ES-I3 (cell line): ENCODE measurements at regions not wholly inside any gene's neighbourhood (a gene's known extent, or its start where the extent isn't known, plus 50 kb on each side); places are given as distances from the start of the nearest gene placed in this dataset.

Experiments
- H3K36me3 ChIP-seq: 2 replicates; pipeline ENCODE4 v1.6.1; 2013; ENCODE audit warnings: mild to moderate bottlenecking, low read length, control low read depth, moderate library complexity; ENCODE audit not compliant: insufficient read depth
- H3K4me1 ChIP-seq: 2 replicates; pipeline ENCODE4 v1.6.1; 2013; ENCODE audit warnings: mild to moderate bottlenecking, control low read depth, low read length; ENCODE audit not compliant: insufficient read depth
- H3K9ac ChIP-seq: 2 replicates; pipeline ENCODE4 v1.6.1; 2013; ENCODE audit warnings: low read depth, mild to moderate bottlenecking, low read length, moderate library complexity
- H3K9me3 ChIP-seq: 2 replicates; pipeline ENCODE4 v1.6.1; 2013; ENCODE audit warnings: mild to moderate bottlenecking, low read length, moderate library complexity; ENCODE audit not compliant: control insufficient read depth, insufficient read depth

DNA sequence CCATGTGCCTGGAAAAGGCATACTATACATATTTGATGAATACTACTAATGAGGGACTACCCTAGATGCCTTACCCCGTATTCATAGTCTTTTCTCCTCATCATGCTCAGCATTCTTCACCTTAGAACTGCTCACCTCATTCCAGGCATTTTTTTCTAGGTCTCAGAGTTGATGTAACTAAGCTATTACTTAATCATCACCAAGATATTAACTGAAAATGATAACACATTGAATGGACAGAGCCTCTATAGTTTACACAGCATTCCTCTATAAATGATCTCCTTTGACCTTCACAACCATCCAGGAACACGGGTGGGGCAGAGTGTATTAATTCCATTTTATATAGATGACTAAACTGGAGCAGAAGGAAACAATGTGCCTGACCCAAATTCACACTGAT is 174.1 kb upstream of the DPH6 start:
- H3K36me3 ChIP-seq, result no peaks in the 10 kb centered on the region
- H3K9ac ChIP-seq, result no peak overlapping the region
- H3K9me3 ChIP-seq, result no peaks in the 10 kb centered on the region
- no peaks in the 10 kb centered on the region for H3K4me1 ChIP-seq

GRCh38 chr15:35720984-35721383 is 175.0 kb upstream of the DPH6 start:
- Histone ChIP-seq H3K4me1 (no peaks in the 10 kb centered on the region), H3K9ac (no peak overlapping the region), H3K36me3 (no peaks in the 10 kb centered on the region), H3K9me3 (no peaks in the 10 kb centered on the region)

- Histone ChIP-seq H3K9ac (no peak overlapping the region), H3K9me3 (no peaks in the 10 kb centered on the region), H3K36me3 (no peaks in the 10 kb centered on the region), H3K4me1 (no peaks in the 10 kb centered on the region)
These were observed 175.8 kb upstream of the DPH6 start for GRCh38 chr15:35721751-35722150.

GRCh38 chr15:35722501-35722900 is 176.5 kb upstream of the DPH6 start:
- Histone ChIP-seq H3K36me3 (no peaks in the 10 kb centered on the region), H3K4me1 (no peaks in the 10 kb centered on the region), H3K9me3 (no peaks in the 10 kb centered on the region)

DNA sequence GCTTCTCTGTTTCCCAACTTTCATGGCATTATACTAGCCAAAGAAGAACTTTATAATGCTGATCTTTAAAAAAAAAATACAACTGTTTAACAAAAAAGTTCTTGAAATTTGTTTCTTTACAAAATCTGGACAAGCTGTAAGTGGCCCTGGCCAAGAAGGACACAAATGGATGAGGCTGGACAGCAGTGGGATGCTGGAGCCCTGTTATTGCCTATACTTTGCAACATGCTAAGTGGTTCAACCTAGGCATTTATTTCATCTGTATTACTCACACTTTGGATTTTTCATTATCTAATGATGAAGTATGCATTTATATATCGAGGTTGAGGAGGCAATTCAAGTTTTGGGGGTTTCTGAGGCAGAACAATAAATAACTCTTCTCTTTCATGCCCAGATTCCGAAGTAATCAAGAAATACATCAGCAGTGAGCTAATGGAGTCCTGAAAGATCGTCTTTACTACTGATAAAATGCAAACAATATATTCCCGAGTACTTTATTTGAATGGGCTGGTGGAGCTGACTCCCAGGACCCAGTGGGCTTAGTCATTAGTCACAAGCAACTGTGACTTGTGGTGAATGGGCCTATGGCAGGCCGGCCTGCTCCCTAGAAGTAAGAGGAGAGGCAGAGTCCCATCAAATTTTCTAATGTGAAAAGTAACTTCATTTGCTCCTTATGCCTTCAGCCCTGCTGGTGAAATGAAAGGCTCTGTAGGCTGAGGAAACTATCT is 177.3 kb upstream of the DPH6 start:
- H3K36me3 ChIP-seq, result no peaks in the 10 kb centered on the region
- no peaks in the 10 kb centered on the region for H3K9me3 ChIP-seq
- no peaks in the 10 kb centered on the region for H3K4me1 ChIP-seq
- H3K9ac ChIP-seq, result no peak overlapping the region

More at GRCh38 chr15:35722501-35722900, 176.5 kb upstream of the DPH6 start:
- H3K9ac ChIP-seq, result no peak overlapping the region

DNA sequence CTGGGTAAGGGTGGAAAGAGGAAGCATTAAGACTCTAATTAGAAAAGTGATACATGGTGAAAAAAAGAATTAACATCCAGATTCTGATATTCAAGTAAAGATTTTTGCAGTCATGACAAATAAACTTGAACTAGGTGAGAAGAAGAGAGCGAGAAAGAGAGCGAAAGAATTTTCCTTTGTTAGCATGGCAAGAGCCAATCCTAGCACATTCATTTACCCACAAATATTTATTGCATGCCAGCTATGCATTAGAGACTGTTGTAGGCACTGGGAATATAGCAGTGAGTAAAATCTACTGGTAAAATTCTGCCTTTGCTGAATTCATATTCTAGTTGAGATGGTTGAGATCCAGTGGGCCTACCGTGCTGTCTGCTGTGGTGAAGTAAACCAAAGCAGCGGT is 177.9 kb upstream of the DPH6 start:
- no peaks in the 10 kb centered on the region for H3K9me3 ChIP-seq
- no peaks in the 10 kb centered on the region for H3K4me1 ChIP-seq
- no peaks in the 10 kb centered on the region for H3K36me3 ChIP-seq
- H3K9ac ChIP-seq, result no peak overlapping the region

- no peaks in the 10 kb centered on the region for H3K36me3 ChIP-seq
- no peak overlapping the region for H3K9ac ChIP-seq
- H3K4me1 ChIP-seq, result no peaks in the 10 kb centered on the region
- H3K9me3 ChIP-seq, result no peaks in the 10 kb centered on the region
These were observed 178.7 kb upstream of the DPH6 start for GRCh38 chr15:35724626-35725025.

DNA sequence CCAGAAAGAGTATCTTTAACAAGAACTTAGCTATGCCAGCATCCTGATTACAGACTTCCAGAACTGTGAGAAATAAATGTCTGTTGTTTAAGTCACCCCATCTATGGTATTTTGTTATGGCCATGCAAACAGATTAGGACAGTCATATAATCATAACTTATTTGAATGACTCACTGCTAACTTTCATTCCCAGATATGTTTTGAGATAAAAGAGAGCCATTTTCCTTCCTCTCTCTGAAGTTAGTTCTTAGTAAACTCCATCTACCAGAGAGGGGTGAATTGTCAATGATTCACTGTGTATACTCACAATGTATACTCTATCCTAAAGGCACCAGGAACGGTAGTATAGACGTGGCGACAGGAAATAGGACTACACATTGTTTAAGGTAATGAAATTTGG is 179.4 kb upstream of the DPH6 start:
- Histone ChIP-seq H3K9ac (no peak overlapping the region), H3K36me3 (no peaks in the 10 kb centered on the region), H3K4me1 (no peaks in the 10 kb centered on the region), H3K9me3 (no peaks in the 10 kb centered on the region)

- H3K9me3 ChIP-seq, result no peaks in the 10 kb centered on the region
These were observed 181.7 kb upstream of the DPH6 start for GRCh38 chr15:35727627-35728026.

GRCh38 chr15:35728219-35728940 is 182.4 kb upstream of the DPH6 start:
- H3K36me3 ChIP-seq, result no peaks in the 10 kb centered on the region
- no peaks in the 10 kb centered on the region for H3K4me1 ChIP-seq
- H3K9me3 ChIP-seq, result no peaks in the 10 kb centered on the region

More at GRCh38 chr15:35727627-35728026, 181.7 kb upstream of the DPH6 start:
- H3K36me3 ChIP-seq, result no peaks in the 10 kb centered on the region
- H3K4me1 ChIP-seq, result no peaks in the 10 kb centered on the region
- no peak overlapping the region for H3K9ac ChIP-seq

GRCh38 chr15:35736150-35736549 is 190.2 kb upstream of the DPH6 start:
- H3K9ac ChIP-seq, result no peak overlapping the region
- no peaks in the 10 kb centered on the region for H3K4me1 ChIP-seq
- H3K36me3 ChIP-seq, result no peaks in the 10 kb centered on the region
- no peaks in the 10 kb centered on the region for H3K9me3 ChIP-seq

More at GRCh38 chr15:35728219-35728940, 182.4 kb upstream of the DPH6 start:
- no peak overlapping the region for H3K9ac ChIP-seq

DNA sequence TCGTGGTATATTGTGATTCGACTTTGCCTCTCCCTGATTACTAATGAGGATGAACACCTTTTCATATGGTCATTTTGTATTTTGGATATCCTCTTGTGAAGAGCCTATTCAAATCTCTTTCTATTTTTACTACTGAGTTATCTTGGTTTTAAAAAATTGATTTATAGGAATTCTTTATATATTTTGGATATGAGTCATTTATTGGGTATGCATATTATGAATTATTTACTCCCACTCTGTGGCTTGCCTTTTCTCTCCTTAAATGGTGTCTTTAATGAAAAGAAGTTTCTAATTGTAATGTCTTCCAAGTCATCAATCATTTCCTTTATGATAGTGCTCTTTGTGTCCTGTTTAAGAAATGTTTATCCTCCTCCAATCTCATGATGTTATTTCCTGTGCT is 191.5 kb upstream of the DPH6 start:
- Histone ChIP-seq H3K9ac (no peak overlapping the region), H3K9me3 (no peaks in the 10 kb centered on the region), H3K4me1 (no peaks in the 10 kb centered on the region), H3K36me3 (no peaks in the 10 kb centered on the region)

GRCh38 chr15:35738370-35738769 is 192.4 kb upstream of the DPH6 start:
- Histone ChIP-seq H3K9ac (no peak overlapping the region), H3K36me3 (no peaks in the 10 kb centered on the region), H3K4me1 (no peaks in the 10 kb centered on the region), H3K9me3 (no peaks in the 10 kb centered on the region)

DNA sequence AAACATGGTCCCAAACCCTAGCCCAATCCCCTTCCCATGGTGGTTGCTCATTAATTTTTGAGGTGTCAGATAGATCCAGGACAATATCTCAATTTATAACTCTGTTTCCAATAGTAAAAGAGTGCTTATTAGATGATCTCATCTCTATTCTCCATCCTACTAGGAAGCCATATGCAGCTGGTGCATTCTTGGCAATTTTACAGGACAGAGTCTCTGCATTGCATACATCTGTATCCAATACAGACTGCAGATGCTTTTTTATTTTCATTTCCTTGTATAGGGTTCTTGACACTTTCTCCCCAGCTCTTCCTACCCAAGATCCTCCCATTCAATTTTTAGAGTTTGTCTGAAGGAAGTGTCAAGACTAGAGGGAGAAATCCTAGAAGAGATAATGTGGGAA is 194.8 kb upstream of the DPH6 start:
- no peak overlapping the region for H3K9ac ChIP-seq

GRCh38 chr15:35741395-35741794 is 195.4 kb upstream of the DPH6 start:
- H3K9me3 ChIP-seq, result no peaks in the 10 kb centered on the region
- H3K36me3 ChIP-seq, result no peaks in the 10 kb centered on the region
- H3K4me1 ChIP-seq, result no peaks in the 10 kb centered on the region; the same call in 1 of the 2 replicates
- no peak overlapping the region for H3K9ac ChIP-seq

More for the DNA sequence above, 194.8 kb upstream of the DPH6 start:
- H3K36me3 ChIP-seq, result no peaks in the 10 kb centered on the region
- no peaks in the 10 kb centered on the region for H3K4me1 ChIP-seq
- H3K9me3 ChIP-seq, result no peaks in the 10 kb centered on the region
